ENCODE measurements at regions not wholly inside any gene's neighbourhood (a gene's known extent, or its start where the extent isn't known, plus 50 kb on each side); places are given as distances from the start of the nearest gene placed in this dataset.

- no peak for TF ChIP-seq CTCF (IDR thresholded peaks at IDR 0.05; ENCODE audit: borderline replicate concordance, control extremely low read depth, extremely low read depth, insufficient read depth, missing control alignments)
- DNase-seq (ENCODE audit: low spot score): peak; percentile 59
- in situ Hi-C loops (cut with MboI; ENCODE audit: low sequenced_read_pairs, unreplicated experiment): no loop called here
Measured at GRCh38 chrX:7261672-7262332, 113.8 kb upstream of the PUDP start.

GRCh38 chrX:7254144-7254543 is 106.2 kb upstream of the PUDP start:
- no peak for DNase-seq (ENCODE audit: low spot score)
- in situ Hi-C loops (cut with MboI; ENCODE audit: low sequenced_read_pairs, unreplicated experiment): no loop called here
- TF ChIP-seq CTCF (IDR thresholded peaks at IDR 0.05; ENCODE audit: borderline replicate concordance, control extremely low read depth, extremely low read depth, insufficient read depth, missing control alignments): no peak

GRCh38 chrX:7253565-7253964 is 105.6 kb upstream of the PUDP start:
- TF ChIP-seq CTCF (IDR thresholded peaks at IDR 0.05; ENCODE audit: borderline replicate concordance, control extremely low read depth, extremely low read depth, insufficient read depth, missing control alignments): no peak
- DNase-seq (ENCODE audit: low spot score): no peak
- in situ Hi-C loops (cut with MboI; ENCODE audit: low sequenced_read_pairs, unreplicated experiment): no loop called here

- DNase-seq (ENCODE audit: low spot score): no peak
- in situ Hi-C loops (cut with MboI; ENCODE audit: low sequenced_read_pairs, unreplicated experiment): no loop called here
- TF ChIP-seq CTCF (IDR thresholded peaks at IDR 0.05; ENCODE audit: borderline replicate concordance, control extremely low read depth, extremely low read depth, insufficient read depth, missing control alignments): no peak
Measured at GRCh38 chrX:7252013-7252610, 104.2 kb upstream of the PUDP start.

- no peak for TF ChIP-seq CTCF (IDR thresholded peaks at IDR 0.05; ENCODE audit: borderline replicate concordance, control extremely low read depth, extremely low read depth, insufficient read depth, missing control alignments)
- in situ Hi-C loops (cut with MboI; ENCODE audit: low sequenced_read_pairs, unreplicated experiment): no loop called here
- no peak for DNase-seq (ENCODE audit: low spot score)
Measured at GRCh38 chrX:7247346-7247745, 99.4 kb upstream of the PUDP start.

- no peak for DNase-seq (ENCODE audit: low spot score)
- no peak for TF ChIP-seq CTCF (IDR thresholded peaks at IDR 0.05; ENCODE audit: borderline replicate concordance, control extremely low read depth, extremely low read depth, insufficient read depth, missing control alignments)
- in situ Hi-C loops (cut with MboI; ENCODE audit: low sequenced_read_pairs, unreplicated experiment): no loop called here
Measured at GRCh38 chrX:7244405-7244804, 96.5 kb upstream of the PUDP start.

Measured in GM13976 (cell line).